VCaP (cell line): ENCODE measurements at regions not wholly inside any gene's neighbourhood (a gene's known extent, or its start where the extent isn't known, plus 50 kb on each side); places are given as distances from the start of the nearest gene placed in this dataset.

Experiments
- H3K27ac ChIP-seq: fragments of 450-650 bp; 2 replicates; pipeline ENCODE4 v1.5.1; 2017
- TF ChIP-seq, protein P1 (sequence below): fragments of 450-650 bp; conservative IDR thresholded peaks from 2 replicates; pipeline ENCODE4 v1.5.1; 2017; ENCODE audit warnings: mild to moderate bottlenecking, moderate library complexity

DNA sequence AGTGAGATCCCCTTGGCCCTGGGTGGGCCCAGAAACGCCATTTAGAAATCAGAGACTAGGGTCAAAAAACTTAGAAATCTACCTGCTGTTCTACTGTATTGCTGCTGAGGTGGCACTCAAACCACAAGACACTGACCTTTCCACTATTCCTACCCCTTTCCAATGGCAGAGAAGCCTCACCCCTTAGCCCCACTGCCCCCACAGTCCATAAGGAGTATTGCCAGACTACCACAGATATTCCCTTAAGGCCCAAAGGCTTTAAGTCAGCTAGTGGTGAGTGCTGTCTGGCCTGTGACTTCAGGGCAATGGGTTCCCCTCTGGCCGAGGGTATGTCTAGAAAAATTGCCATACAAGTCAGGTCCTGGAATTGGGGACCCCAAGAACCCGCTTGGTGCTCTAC lies 656.1 kb downstream of the COL12A1 start:
- TF ChIP-seq, protein P1, sequence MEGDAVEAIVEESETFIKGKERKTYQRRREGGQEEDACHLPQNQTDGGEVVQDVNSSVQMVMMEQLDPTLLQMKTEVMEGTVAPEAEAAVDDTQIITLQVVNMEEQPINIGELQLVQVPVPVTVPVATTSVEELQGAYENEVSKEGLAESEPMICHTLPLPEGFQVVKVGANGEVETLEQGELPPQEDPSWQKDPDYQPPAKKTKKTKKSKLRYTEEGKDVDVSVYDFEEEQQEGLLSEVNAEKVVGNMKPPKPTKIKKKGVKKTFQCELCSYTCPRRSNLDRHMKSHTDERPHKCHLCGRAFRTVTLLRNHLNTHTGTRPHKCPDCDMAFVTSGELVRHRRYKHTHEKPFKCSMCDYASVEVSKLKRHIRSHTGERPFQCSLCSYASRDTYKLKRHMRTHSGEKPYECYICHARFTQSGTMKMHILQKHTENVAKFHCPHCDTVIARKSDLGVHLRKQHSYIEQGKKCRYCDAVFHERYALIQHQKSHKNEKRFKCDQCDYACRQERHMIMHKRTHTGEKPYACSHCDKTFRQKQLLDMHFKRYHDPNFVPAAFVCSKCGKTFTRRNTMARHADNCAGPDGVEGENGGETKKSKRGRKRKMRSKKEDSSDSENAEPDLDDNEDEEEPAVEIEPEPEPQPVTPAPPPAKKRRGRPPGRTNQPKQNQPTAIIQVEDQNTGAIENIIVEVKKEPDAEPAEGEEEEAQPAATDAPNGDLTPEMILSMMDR = no peak
- H3K27ac ChIP-seq = no peak overlapping the region

DNA sequence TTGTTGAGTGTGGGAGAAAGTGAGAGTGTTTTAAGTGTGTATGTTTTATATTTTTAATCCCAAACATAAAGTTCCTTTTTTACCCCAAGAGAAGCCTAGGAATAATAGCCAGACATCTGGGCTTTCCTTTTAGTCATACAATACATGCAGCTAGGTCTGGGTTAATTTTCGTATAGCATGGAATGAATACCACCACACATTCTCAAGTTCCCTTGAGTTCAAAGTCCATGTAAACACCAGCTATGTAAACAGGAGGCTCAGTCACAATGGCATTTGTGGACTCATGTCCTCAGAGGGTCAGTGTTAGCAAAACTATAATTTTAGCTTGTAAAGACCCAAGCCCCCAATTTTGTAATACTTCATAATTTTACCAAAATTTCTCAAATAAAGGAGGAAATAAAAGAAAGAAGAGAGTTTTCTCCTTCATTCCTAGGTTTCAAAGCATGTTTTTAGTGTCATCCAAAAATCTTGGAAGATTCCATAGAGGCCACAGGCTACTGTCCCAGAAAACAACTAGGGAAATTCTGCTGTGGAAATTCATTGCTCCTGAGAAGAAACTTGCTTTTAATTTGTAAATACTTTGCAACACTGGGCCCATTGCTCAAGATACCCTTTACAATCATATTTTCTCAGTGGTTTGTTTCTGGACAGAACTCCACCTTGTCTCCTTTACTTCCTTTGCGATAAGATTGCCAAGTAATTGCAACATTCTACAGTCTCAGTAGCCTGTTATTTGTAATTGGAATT lies 671.2 kb downstream of the COL12A1 start:
- H3K27ac ChIP-seq = no peak overlapping the region
- TF ChIP-seq, protein P1 = no peak

DNA sequence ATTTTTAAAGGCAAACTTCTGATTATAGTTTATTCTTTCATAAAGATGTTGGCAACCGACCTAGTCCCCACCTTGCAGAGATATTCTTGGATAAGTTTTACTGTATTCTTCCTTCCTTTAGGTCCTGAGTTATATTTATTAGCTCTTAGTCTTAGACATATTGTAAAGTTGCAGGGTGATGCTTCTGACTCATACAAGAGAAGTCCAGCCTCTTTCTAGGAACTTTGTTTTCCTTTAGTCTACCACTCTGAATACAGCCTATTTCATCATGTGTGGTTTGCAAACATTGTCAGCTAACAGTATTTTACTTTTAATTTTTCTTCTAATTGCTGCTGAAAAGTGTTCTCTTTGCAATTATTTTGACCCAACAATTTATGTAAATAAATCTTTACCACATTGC lies 686.7 kb downstream of the COL12A1 start:
- TF ChIP-seq, protein P1 = no peak

DNA sequence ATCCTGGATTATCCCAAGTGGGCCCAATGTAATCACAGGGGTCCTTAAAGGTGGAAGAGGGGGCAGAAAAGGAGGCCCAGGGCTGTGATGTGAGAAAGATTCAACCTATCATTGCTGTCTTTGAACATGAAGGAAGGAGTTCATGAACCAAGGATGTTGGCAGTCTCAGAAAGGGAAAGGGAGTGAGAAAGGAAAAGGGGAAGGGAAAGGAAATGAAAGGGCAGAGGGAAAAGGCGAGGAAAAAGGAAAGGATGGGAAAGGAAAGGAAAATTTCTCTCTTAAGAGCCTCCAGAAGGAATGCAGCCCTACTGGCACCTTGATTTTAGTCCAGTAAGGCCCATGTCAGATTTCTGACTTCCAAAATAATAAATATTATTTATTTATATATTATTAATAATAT lies 687.8 kb downstream of the COL12A1 start:
- TF ChIP-seq, protein P1 = no peak
- no peak overlapping the region for H3K27ac ChIP-seq

More for the DNA sequence above, 686.7 kb downstream of the COL12A1 start:
- no peak overlapping the region for H3K27ac ChIP-seq

DNA sequence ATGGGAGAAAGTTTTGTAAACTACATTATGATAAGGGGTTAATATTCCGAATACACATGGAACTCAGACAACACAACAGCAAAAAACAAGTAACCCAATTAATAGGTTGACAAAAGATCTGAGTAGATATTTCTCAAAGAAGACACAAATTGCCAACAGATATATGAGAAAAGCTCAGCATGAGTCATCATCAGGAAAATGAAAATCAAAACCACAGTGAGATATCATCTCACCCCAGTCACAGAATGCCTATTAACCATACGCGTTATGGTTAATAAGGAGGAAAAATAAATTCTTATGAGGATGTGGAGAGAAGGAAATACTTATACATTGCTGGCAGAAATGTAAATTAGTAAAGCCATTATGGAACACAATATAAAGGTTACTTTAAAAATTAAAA lies 695.0 kb downstream of the COL12A1 start:
- no peak overlapping the region for H3K27ac ChIP-seq
- TF ChIP-seq, protein P1 = no peak

DNA sequence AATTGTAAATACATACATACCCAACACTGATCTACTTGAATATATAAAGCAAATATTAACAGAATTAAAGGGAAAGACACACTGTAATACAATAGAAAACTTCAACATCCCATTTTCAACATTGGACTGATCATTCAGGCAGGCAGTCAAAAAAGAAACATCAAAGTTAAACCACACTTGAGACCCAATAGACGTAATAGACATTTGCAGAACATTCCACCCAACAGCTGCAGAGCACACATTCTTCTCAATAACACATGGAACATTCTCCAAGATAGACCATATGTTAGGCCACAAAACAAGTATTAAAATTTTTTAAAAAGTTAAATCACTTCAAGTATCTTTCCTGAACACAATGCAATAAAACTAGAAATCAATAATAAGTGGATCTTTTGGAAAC lies 698.2 kb downstream of the COL12A1 start:
- H3K27ac ChIP-seq = no peak overlapping the region
- TF ChIP-seq, protein P1 = no peak

DNA sequence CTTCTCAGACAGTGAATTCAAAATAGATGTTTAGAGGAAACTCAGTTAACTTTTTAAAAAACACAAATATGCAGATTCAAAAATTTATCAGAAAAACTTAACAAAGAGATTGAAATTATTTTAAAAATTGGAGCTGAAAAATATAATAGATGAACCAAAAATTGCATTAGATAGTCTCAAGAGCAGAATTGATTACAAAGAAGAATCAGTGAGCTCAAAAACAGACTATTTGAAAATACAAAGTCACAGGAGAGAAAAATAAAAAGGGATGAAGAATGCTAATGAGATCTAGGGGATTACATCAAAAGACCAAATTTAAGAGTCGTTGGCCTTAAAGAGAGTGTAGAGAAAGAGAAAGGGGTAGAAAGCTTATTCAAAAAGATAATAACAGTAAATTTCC lies 700.5 kb downstream of the COL12A1 start:
- no peak overlapping the region for H3K27ac ChIP-seq
- TF ChIP-seq, protein P1 = no peak
